ENCODE measurements at regions not wholly inside any gene's neighbourhood (a gene's known extent, or its start where the extent isn't known, plus 50 kb on each side); places are given as distances from the start of the nearest gene placed in this dataset.

GRCh38 chr12:17214929-17215328, 609.0 kb upstream of the LMO3 start:
- TF ChIP-seq CTCF (IDR thresholded peaks at IDR 0.05 in 4 of 5, conservative IDR thresholded peaks at IDR 0.05 in 1 of 5) = no peak
- TF ChIP-seq POLR2A (IDR thresholded peaks at IDR 0.05) = no peak
